Panc1 (cell line): ENCODE measurements at regions not wholly inside any gene's neighbourhood (a gene's known extent, or its start where the extent isn't known, plus 50 kb on each side); places are given as distances from the start of the nearest gene placed in this dataset.

ENCODE experiments used
- ATAC-seq: fragments of 200-7000 bp; cut with Tn5 transposase; 2 replicates; pipeline ENCODE4 v1.9.1; 2020; ENCODE audit warnings: mild to moderate bottlenecking, moderate library complexity
- BruUV-seq: library from RNA; stranded (reverse); fragments of 400-500 nt; replicated peaks from 2 replicates; lab custom pipeline; 2021; lab: Mats Ljungman, UMichigan
- CTCF ChIA-PET: fragments of 300-600 bp; sonication (Branson Sonifier 250); formaldehyde crosslinking; loops from one replicate; lab custom pipeline; 2022; ENCODE audit warnings: antibody characterized with exemption; lab: Charles Lee
- POLR2A ChIA-PET: fragments of 300-600 bp; sonication (Branson Sonifier 250); formaldehyde crosslinking; loops from one replicate; lab custom pipeline; 2022; ENCODE audit warnings: antibody characterized with exemption; lab: Charles Lee
- DNase-seq: peaks from one replicate; pipeline ENCODE4 v3.0.0-alpha.2; 2010; ENCODE audit warnings: low read depth, low spot score
- H3K27ac ChIP-seq: 2 replicates; pipeline ENCODE4 v1.5.1; 2011; ENCODE audit warnings: mild to moderate bottlenecking, low read length, inconsistent platforms
- H3K27me3 ChIP-seq: fragments of 200-500 bp; sonication (Bioruptor generic); 2 replicates; pipeline ENCODE4 v1.6.0; 2014; ENCODE audit warnings: low read length, inconsistent platforms; ENCODE audit not compliant: control insufficient read depth, insufficient read depth
- H3K36me3 ChIP-seq: fragments of 200-500 bp; sonication (Bioruptor generic); 2 replicates; pipeline ENCODE4 v1.5.1; 2014; ENCODE audit warnings: inconsistent platforms, mild to moderate bottlenecking, low read length, moderate library complexity; ENCODE audit not compliant: control insufficient read depth, insufficient read depth
- H3K4me1 ChIP-seq: 2 replicates; pipeline ENCODE4 v1.5.1; 2011; ENCODE audit warnings: inconsistent platforms, mild to moderate bottlenecking, low read length, moderate library complexity; ENCODE audit not compliant: control insufficient read depth, insufficient read depth
- H3K4me3 ChIP-seq, 2 experiments: 2 replicates each; pipeline ENCODE4 v1.5.1; 2011 to 2012; ENCODE audit warnings: low read depth in 2 of 2, low read length in 2 of 2, mild to moderate bottlenecking in 2 of 2, inconsistent platforms in 1 of 2, moderate library complexity in 1 of 2
- H3K9me3 ChIP-seq: fragments of 200-500 bp; sonication (Bioruptor generic); 2 replicates; pipeline ENCODE4 v1.5.1; 2014; ENCODE audit warnings: low read depth, mild to moderate bottlenecking, inconsistent platforms, low read length, moderate library complexity; ENCODE audit not compliant: control insufficient read depth, insufficient read depth
- POLR2AphosphoS5 ChIP-seq: IDR thresholded peaks from 2 replicates; pipeline ENCODE4 v1.6.1; 2012; ENCODE audit warnings: mild to moderate bottlenecking, low read depth, low read length, moderate library complexity
- SIN3A ChIP-seq: IDR thresholded peaks from 2 replicates; pipeline ENCODE4 v1.6.1; 2012; ENCODE audit warnings: low read depth, mild to moderate bottlenecking, low read length, moderate library complexity, borderline replicate concordance; ENCODE audit not compliant: insufficient read depth
- TCF7L2 ChIP-seq: IDR thresholded peaks from 2 replicates; pipeline ENCODE4 v1.6.1; 2011; ENCODE audit warnings: mild to moderate bottlenecking, low read depth, low read length, inconsistent platforms
- in situ Hi-C: cut with HindIII; loops from 2 replicates; pipeline ENCODE4 v1.10.0; 2016; ENCODE audit warnings: low sequenced_read_pairs, low pct_unique_long_range_greater_than_20kb
- intact Hi-C: fragments of 100-400 bp; cut with micrococcal nuclease; formaldehyde crosslinking; loops from one replicate; pipeline ENCODE4 v1.10.0; 2022; ENCODE audit not compliant: unreplicated experiment
- TF ChIP-seq, protein P1 (sequence below): fragments of 450-650 bp; IDR thresholded peaks from 2 replicates; pipeline ENCODE4 v1.5.1; 2017; ENCODE audit warnings: mild to moderate bottlenecking
- TF ChIP-seq, protein P2 (sequence below), 2 experiments: IDR thresholded peaks; 2 replicates each; pipeline ENCODE4 v1.6.1; 2011 to 2012; ENCODE audit warnings: low read depth in 2 of 2, control low read depth in 1 of 2, low read length in 1 of 2, mild to moderate bottlenecking in 1 of 2, moderate library complexity in 1 of 2; ENCODE audit not compliant: insufficient read depth in 1 of 2

DNA sequence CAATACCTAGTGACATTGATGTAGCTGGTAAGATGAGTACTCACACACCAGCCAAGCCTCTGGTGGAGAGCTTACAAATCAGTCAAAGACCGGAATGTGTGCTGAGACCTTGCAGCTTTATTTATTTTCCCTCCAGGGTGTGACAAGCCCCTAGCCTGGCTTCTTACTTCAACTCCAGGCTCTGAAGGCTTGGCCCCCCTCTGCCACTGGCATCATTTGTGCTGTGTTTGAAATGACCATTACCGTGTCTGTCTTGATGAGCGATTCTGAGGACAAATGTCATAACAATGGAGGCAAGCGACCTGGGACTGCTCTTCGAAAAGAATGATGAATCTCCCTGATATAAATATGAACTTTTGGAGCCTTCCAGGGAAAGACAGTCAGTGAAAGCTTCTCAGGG lies 749.9 kb upstream of the HS6ST1 start:
- in situ Hi-C loops: no loop called here
- ATAC-seq (no peak), DNase-seq (no peak)
- Histone ChIP-seq H3K9me3 (no peaks in the 10 kb centered on the region), H3K4me1 (no peaks in the 10 kb centered on the region), H3K36me3 (no peaks in the 10 kb centered on the region), H3K27me3 (no peaks in the 10 kb centered on the region), H3K4me3 (no peak overlapping the region), H3K27ac (no peak overlapping the region)
- intact Hi-C loops: no loop called here
- BruUV-seq: no TSS peak
- POLR2A ChIA-PET: no interaction called here
- TF ChIP-seq SIN3A: no peak
- TF ChIP-seq, protein P1, sequence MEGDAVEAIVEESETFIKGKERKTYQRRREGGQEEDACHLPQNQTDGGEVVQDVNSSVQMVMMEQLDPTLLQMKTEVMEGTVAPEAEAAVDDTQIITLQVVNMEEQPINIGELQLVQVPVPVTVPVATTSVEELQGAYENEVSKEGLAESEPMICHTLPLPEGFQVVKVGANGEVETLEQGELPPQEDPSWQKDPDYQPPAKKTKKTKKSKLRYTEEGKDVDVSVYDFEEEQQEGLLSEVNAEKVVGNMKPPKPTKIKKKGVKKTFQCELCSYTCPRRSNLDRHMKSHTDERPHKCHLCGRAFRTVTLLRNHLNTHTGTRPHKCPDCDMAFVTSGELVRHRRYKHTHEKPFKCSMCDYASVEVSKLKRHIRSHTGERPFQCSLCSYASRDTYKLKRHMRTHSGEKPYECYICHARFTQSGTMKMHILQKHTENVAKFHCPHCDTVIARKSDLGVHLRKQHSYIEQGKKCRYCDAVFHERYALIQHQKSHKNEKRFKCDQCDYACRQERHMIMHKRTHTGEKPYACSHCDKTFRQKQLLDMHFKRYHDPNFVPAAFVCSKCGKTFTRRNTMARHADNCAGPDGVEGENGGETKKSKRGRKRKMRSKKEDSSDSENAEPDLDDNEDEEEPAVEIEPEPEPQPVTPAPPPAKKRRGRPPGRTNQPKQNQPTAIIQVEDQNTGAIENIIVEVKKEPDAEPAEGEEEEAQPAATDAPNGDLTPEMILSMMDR: no peak
- TF ChIP-seq, protein P2, sequence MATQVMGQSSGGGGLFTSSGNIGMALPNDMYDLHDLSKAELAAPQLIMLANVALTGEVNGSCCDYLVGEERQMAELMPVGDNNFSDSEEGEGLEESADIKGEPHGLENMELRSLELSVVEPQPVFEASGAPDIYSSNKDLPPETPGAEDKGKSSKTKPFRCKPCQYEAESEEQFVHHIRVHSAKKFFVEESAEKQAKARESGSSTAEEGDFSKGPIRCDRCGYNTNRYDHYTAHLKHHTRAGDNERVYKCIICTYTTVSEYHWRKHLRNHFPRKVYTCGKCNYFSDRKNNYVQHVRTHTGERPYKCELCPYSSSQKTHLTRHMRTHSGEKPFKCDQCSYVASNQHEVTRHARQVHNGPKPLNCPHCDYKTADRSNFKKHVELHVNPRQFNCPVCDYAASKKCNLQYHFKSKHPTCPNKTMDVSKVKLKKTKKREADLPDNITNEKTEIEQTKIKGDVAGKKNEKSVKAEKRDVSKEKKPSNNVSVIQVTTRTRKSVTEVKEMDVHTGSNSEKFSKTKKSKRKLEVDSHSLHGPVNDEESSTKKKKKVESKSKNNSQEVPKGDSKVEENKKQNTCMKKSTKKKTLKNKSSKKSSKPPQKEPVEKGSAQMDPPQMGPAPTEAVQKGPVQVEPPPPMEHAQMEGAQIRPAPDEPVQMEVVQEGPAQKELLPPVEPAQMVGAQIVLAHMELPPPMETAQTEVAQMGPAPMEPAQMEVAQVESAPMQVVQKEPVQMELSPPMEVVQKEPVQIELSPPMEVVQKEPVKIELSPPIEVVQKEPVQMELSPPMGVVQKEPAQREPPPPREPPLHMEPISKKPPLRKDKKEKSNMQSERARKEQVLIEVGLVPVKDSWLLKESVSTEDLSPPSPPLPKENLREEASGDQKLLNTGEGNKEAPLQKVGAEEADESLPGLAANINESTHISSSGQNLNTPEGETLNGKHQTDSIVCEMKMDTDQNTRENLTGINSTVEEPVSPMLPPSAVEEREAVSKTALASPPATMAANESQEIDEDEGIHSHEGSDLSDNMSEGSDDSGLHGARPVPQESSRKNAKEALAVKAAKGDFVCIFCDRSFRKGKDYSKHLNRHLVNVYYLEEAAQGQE (IDR thresholded peaks at IDR 0.05; ENCODE audit: insufficient read depth in 1 of 2, low read depth in 2 of 2, low read length in 1 of 2): no peak
- no peak for TF ChIP-seq POLR2AphosphoS5
- TF ChIP-seq TCF7L2: no peak
- CTCF ChIA-PET: no interaction called here

DNA sequence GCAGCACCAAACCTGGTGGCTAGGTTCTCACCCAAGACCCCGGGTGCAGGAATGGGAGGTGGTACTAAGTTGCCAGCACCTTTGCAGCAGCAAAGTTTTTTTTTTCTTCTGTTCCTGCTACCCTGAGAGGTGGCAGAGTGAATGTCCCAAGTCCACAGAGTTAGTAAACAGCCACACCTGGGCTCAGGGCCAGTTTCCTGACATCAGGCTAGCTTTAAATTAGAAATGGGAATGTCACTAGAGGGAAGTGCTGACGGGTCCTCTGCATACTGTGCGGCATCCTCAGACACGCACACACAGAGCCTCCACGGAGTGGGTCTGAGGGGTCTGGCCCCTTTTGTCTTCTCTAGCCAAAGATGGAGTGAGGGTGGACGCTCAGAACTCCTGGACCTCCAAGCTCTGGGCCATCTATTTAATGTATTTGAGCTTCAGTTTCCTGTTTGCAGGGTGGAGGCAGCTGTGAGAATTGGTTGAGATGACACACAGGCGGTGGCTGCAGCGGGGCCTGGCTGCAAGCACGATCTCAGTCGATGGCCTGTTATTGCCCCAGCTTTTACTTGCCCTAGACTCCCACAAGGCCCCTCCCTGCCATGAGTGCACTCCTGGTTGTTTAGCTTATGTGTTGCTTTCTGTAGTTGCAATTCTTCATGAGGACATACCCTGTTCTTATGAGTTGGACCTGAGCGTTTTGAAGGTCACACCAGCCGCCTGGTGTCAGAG lies 751.4 kb upstream of the HS6ST1 start:
- H3K27me3 ChIP-seq: peaks cover 3% of the 10 kb centered on the region; the same call in 1 of the 2 replicates
- no peaks in the 10 kb centered on the region for H3K9me3 ChIP-seq
- POLR2A ChIA-PET: no interaction called here
- H3K4me1 ChIP-seq: no peaks in the 10 kb centered on the region
- no peak overlapping the region for H3K27ac ChIP-seq
- TF ChIP-seq SIN3A: no peak
- TF ChIP-seq TCF7L2: no peak
- TF ChIP-seq POLR2AphosphoS5: no peak
- TF ChIP-seq, protein P2 (IDR thresholded peaks at IDR 0.05; ENCODE audit: insufficient read depth in 1 of 2, low read depth in 2 of 2, low read length in 1 of 2): no peak
- TF ChIP-seq, protein P1: no peak
- no peak overlapping the region for H3K4me3 ChIP-seq
- BruUV-seq: no TSS peak
- DNase-seq (no peak), ATAC-seq (no peak)
- intact Hi-C loops (no loop called here), in situ Hi-C loops (no loop called here)
- H3K36me3 ChIP-seq: no peaks in the 10 kb centered on the region
- CTCF ChIA-PET: no interaction called here
